HG03439 (cell line): ENCODE measurements at regions not wholly inside any gene's neighbourhood (a gene's known extent, or its start where the extent isn't known, plus 50 kb on each side); places are given as distances from the start of the nearest gene placed in this dataset.

Experiments
- ATAC-seq: cut with Tn5 transposase; IDR thresholded peaks from one replicate; pipeline ENCODE4 v1.9.1; 2021; ENCODE audit warnings: mild to moderate bottlenecking, moderate library complexity; ENCODE audit not compliant: unreplicated experiment

DNA sequence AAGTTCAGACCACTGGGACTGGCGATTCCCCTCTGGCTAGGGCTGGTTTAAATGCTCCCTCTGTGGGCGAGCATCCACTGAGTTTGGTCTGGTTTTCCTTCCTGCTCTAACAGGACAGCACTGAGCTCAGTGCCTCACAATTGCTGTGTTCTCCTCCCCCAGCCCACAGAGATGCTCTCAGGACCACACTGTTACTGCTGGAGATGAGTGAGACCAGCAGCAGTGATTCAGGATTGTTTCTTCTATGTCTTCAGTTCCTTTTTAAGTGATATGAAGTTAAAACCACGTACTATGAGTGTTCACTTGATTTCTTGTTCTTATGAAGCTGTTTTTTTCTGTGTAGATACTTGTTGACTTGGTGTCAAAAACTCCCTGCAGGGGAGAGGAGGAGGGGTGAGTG, 180.4 kb upstream of the COL8A1 start:
- no peak for ATAC-seq

GRCh38 chr3:99442599-99442998, 195.8 kb upstream of the COL8A1 start:
- ATAC-seq: no peak

GRCh38 chr3:99439892-99440291, 198.5 kb upstream of the COL8A1 start:
- ATAC-seq: no peak

DNA sequence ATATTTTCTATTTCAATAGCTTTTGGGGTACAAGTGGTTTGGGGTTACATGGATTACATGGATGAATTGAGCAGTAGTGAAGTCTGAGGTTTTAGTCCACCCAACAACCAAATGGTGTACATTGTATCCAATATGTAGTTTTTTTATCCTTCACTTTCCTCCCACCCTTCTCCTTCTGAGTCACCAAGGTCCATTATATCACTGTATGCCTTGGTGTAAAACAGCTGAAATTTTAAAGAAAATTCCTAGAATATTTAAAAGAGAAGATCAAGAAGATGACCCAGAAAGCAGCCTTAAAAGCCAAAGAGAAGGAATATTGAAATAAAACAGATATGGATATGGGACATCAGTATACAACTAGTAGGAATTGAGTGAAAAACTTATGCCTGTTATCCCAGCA, 204.2 kb upstream of the COL8A1 start:
- ATAC-seq: no peak

GRCh38 chr3:99430348-99431134, 207.9 kb upstream of the COL8A1 start:
- peak; percentile 63 for ATAC-seq

DNA sequence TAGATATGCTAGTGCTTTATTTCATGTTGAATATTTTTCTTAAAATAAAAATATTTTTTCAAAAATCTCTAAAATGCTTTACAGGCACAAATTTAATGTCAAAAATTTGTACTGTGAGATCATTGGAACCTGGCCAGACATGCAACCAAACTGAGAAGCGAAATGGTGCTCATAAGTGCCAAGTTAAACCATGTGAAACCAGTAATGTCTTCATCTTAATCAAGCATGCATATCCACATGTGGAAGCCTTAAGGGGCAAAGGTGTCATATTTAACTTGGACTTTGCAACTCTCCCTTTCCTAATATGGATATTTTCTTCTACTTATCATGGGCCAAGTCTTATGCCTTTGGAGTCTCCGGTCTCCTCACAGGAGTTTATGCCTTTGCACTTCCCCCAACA, 208.9 kb upstream of the COL8A1 start:
- no peak for ATAC-seq

GRCh38 chr3:99425930-99426329, 212.5 kb upstream of the COL8A1 start:
- no peak for ATAC-seq

- peak; percentile 36 for ATAC-seq
Measured at GRCh38 chr3:99419116-99419515, 219.3 kb upstream of the COL8A1 start.

DNA sequence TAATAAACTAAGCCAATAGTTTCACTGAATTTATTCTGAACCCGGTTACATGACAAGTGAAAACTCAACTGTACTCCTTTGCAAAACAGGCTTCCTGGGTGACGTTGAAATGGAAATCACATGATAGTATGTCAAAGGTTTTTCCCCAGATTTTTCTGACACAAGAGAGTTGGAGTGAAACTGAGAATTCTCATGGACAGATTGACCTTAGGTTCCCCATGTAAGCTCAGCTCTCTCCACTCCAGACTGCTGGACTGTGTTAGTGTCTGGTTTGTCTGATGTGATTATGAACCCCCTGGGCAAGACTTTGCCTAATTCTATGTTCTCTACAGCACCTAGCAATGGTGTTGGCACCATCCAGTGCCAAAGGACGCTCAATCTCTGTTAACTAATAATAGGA, 219.7 kb upstream of the COL8A1 start:
- ATAC-seq: peak; percentile 79

DNA sequence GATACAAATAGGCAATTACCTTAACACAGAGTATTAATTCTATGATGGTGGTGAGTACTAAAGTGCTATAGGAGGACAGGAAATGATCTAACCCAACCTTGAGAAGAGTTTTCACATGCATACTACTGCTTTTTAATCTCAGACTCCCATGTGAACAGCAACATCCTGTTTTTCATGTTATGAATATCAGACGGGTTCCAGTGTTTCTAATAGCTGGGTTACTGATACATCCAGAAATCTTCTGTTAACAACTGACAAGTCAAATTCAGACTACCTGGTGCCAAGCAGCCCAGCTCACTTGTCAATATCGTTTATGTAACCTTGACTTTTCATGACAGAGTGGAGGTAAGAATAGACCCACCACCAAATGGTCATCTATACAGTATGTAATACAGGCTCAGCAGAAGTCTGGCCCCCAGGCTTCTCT, 220.2 kb upstream of the COL8A1 start:
- peak; percentile 52 for ATAC-seq

- ATAC-seq: no peak
Measured at GRCh38 chr3:99413504-99413903, 224.9 kb upstream of the COL8A1 start.

- ATAC-seq: no peak
Measured at GRCh38 chr3:99410789-99411311, 227.5 kb upstream of the COL8A1 start.

- no peak for ATAC-seq
Measured at GRCh38 chr3:99409961-99410360, 228.4 kb upstream of the COL8A1 start.

DNA sequence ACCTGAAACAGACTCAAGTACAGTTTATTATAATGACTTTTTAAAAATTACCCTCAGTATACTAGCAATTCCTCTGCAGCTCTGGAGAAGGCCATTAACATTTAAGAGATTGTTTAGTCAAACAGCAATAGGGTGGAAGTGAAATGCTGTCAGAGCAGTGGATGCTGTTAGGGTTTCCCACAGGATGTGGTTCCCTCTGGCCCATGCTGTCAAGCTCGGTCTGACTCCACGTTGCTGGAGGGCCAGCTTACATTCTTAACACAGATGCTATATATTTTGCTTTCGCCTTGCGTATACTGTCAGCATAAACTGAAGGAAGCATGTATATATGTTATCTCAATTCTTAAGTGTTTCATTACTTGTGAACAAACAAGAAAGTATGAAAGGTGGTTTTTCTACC, 231.1 kb upstream of the COL8A1 start:
- ATAC-seq: no peak

GRCh38 chr3:99402755-99403154, 235.6 kb upstream of the COL8A1 start:
- no peak for ATAC-seq

- ATAC-seq: no peak
Measured at GRCh38 chr3:99400352-99400751, 238.0 kb upstream of the COL8A1 start.

GRCh38 chr3:99396651-99397275, 241.6 kb upstream of the COL8A1 start:
- ATAC-seq: no peak

DNA sequence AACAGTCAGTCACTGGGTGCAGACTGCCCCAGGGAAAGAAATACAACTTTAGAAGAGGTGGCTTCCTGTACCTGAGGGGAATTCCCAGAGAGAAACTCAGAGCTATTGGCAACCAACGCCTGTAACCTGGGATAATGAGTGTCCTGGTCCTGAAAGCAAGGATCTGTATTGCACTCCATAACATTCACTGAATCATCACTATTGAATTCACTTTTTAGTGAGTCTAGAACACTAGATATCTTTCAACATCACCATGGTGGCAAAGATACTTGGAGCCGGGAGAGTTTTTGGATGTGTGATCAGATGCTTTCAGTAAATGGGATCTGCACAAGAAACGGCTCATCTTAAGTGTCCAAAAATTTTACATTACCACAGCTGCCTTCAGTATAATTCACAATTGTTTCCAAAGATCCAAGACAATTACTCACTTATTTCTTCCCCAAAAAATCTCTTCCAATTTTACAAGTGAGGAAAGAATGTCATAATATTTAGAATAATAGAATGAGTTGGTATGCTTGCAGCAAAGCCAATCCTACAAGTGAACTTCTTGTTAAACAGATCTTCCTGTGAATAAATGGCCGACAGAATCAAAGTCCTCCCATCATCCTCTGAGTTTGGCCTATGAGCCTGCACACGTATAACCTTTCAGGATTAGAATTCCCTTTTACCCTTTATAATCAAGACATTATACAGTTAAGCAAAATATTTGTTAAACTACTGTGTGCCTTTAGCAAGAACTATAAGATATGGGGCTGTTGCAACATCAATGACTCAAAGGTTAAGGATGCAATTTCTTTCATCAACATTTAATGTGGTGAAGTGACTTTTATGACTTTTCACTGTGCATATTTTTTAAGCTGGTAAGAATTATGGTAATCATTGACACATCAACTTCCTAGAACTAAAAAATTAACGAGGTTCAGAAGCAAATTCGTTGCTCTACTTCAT, 243.3 kb upstream of the COL8A1 start:
- no peak for ATAC-seq

DNA sequence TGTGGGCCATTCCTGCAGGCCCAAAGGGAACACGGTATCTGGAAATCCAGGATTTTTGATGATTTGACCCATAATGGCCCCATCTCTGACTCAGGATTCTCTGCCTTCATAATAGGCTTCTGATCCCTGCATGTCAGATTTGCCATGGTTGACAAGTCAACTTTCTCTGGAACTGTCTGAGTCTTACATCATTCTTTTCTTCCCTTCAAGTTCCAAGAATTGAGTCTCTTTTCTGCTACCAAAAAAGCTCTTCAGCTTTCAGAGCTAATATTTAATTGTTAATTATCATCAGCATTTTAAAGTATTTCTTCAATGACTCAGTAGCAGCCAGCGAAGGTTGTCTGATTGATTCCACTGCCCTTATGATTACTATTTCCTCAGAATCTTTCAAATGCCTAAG, 244.4 kb upstream of the COL8A1 start:
- ATAC-seq: no peak

DNA sequence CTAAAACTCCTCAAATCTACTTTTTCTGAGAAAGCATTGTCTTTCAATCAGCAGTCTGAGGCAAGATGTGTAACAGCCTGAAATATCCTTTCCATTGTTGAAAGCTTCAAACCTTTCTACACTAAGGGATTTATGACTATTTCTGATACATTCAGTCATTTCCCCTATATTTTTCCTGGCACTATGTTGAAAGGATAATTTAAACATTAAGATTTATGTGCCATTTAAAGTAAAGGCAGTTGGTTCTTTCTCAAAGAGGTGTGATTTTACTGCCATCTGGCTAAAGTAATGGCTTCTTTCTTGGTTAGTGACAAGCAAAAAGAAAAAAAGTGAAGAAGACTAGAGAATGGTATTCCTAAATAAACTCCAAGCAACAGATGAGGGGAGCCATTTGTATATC, 249.6 kb upstream of the COL8A1 start:
- no peak for ATAC-seq

DNA sequence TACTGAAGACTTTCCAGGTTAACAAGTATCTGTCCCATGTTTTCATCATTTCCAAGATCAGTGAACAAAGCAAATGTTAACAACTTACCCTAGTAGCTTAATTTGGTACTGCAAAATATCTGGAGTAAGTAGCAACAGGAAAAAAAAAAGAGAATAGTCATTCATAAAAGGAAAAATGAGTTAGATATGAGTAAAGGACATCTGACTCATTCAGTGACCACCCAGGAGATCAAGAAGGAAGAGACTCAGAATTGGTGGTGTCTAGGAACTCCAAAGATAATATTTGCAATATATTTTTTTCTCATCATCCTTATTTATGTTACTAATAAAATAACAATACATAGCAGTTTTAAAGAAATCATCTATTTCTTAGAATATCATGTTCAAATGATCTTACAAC, 253.8 kb upstream of the COL8A1 start:
- ATAC-seq: no peak
